Putamen (tissue), 1 donor: ENCODE measurements at regions not wholly inside any gene's neighbourhood (a gene's known extent, or its start where the extent isn't known, plus 50 kb on each side); places are given as distances from the start of the nearest gene placed in this dataset.

Source experiments
- DNase-seq: peaks from one replicate; pipeline ENCODE4 v3.0.0-alpha.2; 2016; ENCODE audit warnings: low spot score

DNA sequence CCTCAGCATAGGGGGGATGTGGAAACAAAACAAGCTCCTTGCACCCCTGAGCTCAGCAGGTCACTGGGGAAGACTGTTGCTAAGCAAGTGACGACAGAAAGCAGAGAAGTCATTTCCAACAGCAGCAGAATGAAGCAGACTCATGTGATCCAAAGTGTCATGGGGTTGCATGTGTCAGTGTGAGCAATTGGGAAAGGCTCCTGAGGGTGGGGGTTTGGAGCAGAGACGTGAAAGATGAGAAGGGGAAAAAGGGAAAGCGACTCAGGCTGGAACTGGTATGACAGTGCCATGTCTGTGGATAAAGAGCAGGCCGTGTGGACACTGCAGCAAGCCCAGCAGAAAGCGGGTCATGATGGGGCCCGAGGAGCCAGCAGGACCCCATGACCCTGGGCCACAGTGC lies 363.9 kb downstream of the PREX1 start:
- DNase-seq, result no peak

DNA sequence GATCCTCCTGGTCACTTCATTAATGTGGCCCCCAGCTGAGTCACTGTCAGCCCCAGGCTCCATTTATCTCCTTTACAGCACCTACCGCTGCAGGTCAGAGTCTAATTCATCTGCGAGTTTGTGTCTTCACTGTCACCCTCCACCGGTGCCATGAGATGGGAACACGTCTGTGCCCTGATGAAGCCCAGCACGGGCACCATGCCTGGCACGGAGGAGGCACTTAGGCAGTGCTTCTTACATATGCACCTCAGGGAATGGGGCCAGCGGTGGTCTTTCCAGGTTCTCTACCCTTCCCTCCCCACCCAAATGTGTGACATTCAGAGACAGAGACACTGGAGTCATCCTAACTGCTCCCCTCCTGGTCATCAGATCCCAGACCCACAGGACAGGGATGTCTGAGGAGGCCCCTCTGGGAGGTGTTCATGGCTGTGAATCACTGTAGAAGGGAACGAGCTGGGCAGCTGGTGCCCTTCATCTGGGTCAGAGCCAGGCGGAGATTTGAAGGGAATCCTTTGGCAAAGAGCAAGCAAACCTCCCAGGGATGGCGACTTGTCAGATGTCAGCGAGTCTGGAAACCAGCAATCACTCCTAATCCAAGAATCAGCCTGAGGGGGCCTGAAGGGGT lies 364.6 kb downstream of the PREX1 start:
- DNase-seq, result no peak

DNA sequence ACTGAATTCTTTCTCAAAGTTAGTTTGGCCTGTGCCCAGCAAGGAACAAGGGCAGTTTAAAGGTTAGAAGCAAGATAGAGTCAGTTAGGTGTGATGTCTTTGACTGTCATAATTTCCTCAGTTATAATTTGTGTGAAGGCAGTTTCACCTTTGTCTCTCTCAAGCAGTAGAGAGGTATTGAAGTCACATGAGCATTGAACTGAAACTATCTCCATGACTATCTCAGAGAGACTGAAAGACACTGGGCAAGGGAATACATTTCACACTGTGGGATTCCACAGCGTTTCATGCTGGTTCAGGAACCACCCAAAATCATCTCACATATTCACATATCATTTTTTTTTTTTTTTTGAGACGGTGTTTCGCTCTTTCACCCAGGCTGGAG lies 366.1 kb downstream of the PREX1 start:
- no peak for DNase-seq

DNA sequence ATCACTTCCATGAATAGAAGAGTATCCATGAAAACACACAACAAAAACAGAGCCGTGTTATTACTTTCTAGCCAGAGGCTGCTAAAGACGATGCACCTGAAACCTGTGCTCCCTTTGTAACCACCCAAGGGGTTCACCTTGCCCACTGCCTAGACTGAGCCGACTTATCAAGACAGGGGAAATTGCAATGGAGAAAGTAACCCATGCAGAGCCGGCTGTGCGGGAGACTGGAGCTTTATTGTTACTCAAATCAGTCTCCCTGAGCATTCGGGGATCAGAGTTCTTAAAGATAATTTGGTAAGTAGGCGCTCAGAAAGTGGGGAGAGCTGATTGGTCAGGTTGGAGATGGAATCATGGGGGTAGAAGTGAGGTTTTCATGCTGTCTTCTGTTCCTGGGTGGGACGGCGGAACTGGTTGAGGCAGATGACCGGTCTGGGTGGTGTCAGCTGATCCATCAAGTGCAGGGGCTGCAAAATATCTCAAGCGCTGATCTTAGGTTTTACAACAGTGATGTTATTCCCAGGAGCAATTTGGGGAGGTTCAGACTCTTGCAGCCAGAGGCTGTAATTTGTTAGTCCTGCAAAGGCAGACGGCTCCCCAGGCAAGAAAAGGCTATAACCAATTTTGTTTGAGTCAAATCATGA lies 366.6 kb downstream of the PREX1 start:
- DNase-seq, result peak; percentile 18

DNA sequence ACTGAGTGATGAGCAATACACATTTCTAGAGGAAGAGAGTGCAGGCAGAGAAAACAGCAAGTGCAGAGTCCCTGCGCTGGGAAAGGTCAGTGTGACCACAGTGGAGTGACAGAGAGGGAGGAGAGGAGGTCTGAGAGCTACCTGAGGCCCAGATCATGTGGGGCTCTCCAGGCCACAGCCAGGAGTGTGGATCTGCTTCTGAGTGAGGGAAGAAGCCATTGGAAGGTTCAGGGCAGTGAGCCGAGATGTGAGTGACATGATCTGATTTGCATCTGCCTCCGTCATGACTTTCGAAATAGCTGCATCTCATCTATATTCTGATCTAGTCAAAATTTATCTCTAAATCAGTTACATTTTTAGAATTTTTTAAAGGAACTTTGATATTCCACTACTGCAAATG lies 367.1 kb downstream of the PREX1 start:
- DNase-seq, result peak; percentile 50

DNA sequence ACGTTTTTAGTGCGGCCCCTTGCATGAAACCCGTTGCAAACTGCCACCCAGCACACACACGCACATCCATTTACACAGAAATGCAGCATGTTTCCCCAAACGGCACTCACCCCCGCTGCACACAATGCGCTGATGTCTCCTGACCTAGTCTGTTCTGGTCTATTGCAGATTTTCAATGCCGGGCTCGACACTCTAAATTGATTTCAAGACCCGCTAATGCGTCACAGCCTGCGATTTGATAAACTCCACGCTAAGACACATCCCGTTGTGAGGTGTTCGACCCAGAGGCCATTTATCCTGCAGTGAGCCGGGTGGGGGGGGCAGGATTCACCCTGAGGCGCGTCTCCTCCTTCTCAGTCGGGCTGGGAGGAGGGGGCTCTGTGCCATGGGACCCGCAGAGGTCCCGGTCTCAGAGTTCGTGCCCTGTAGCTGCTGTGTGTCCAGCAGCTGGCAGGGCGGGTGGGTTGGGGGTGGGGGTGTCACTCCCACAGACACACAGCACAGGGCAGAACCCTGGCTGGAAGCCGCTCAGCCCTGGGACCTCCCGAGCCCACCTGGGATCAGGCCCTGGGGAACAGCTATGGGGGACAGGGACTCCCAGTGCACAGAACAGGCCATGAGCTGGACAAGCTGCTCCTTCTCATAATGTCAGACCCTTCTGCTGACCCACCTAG lies 367.9 kb downstream of the PREX1 start:
- no peak for DNase-seq

DNA sequence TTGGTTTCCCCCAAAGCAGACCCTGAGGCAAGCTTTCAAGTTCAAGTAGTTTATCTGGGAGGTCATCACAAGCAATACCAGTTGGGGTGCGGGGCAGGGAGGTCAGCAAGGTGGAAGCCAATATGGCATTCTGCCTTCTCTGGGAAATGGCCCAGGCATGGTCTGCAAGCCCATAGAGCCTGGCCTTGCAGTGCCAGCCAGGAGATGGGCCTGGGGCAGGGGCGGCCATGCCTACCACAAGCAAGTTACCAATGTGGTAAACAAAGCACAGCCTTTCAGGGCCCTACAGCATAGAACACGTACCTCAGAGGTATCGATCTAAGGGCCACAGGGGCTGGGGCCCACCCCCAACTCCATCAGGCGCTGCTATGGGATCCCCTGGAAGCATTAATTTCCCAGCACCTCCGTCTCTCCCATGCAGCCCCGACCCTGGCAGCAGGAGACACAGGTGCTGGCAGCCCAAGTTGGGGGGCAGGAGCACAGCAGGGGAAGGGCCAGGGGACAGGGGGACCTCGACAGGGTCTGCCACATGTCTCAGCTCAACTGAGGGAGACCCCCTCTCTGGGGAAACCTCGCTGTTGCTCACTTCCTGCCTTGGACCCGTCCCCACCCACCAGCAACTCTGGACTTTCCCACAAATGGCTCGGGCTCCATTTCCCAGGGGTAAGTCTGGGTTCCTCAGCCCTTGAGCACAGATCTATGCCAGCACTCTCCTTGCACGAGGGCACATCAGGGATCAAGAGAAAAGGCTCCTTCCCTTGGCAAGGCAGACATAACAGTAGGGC lies 369.0 kb downstream of the PREX1 start:
- DNase-seq, result no peak

DNA sequence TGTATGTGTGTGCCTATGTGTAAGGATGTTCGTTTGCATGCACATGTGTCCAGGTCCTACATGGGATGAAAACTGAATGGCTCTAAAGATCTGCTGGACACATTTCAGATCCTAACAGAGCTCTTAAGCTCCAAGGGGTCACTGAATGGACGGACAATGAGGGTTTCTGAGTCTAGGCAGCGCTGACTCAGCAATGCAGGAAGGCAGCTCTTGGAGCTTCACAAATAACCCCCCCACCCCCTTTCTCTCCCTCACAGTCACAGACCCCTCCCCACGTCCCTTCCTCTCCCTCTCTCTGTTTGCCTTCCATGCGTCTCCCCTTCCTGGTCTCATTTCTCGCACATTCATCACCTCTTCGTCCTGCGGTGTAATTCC lies 369.8 kb downstream of the PREX1 start:
- no peak for DNase-seq

DNA sequence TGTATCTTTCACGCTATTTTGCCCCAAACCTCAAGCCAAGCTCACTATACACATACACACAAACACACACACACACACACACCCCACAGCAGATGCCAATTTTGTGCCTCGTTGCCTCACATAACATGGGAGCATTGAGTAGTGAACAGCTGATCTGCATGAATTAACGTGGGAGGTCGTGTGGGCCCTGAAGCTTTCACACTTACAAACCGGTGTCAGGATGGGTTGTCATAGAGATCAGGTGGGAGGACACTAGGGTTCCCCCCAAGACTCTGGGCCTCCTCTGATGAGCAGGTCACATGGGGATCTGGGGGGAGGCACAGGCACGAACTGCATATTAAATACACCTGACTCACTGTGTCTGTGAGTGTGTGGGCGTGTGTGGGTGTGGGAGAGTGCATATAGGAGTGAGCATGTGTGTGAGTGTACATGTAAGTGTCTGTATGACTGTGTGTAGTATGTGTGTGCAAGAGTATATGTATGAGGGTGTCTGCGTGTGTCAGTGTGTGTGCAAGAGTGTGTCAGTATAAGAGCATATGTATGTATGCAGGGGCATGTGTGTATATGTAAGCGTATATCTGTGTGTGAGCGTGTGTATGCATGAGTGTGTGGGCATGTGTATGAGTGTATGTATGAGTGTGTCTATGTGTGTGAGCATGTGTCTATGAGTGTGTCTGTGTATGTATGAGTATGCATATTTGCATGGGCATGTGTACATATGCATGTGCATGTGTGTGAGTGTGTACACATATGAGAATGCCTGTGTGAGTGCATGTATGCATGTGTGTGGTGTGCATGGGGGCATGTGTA lies 370.4 kb downstream of the PREX1 start:
- peak; percentile 77 for DNase-seq

DNA sequence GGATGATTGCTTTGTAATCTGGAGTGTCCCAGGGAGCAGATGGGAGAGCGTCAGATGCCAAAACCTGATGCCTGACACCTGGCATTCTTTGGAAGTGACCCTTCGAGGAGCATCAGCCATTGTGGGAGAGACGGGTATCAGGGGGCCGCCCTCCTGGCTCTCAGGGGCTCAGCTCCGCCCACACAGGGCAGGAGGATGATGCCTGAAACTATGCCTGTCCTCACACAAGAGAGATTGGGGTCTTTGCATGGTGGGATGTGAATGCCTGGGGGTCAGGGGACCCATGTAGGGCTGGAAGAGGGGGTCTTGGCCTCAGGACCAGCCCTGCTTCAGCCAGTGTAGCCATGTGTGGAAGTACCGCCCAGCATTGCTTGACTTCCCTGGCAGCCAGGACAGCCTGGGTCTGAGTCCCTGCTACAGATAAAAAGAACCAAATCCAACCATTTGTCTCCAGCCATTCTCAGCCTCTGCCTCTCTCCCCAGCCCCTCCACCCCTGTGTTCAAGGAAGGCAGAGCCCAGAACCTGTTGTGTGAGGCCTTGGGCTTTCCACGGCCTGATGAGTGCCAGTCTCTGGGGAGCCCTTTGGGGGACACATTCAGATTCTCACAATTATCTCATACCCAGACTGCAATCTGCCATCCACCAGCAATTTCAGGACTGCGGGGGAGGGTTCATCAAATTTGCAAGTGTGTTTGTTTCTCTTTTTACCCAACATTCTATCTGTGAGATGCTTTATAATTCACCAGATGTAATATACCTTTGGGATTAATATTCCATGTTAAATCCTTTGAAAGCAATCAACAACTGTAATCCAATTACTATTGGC lies 371.2 kb downstream of the PREX1 start:
- DNase-seq, result no peak

DNA sequence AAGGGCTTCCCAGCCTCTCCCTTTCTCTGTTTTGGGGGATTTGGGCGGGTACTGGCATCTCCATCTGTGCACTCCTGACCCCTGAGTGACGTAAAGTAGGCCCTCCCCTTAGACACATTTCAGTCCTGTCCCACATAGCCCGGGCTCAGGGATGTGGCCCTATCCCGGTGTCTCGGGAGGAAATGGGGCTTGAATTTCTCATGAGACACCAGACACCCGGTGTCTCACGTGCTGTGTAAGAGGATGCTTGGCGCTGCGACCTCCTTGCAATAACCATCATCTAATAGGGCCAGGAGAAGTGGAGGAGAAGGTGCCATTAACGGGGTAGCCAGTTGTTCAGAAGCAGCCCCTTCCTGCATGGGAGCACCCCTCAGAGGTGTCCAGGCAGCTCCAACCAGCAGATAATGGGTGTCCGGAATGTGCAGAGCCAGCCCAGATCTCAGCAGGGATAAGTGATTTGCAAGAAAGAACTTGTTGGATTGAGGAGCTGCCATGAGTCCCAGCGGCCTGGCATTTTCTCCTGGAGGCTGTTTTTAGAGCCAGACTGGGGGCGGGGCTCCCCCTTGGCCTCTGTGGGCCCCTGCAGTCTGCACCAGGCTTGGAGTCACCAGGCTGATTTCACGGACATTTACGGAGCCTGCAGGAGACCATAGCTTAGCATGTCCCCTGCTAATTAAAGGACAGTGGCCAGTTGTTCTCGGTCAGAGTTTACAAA lies 372.0 kb downstream of the PREX1 start:
- DNase-seq, result no peak

DNA sequence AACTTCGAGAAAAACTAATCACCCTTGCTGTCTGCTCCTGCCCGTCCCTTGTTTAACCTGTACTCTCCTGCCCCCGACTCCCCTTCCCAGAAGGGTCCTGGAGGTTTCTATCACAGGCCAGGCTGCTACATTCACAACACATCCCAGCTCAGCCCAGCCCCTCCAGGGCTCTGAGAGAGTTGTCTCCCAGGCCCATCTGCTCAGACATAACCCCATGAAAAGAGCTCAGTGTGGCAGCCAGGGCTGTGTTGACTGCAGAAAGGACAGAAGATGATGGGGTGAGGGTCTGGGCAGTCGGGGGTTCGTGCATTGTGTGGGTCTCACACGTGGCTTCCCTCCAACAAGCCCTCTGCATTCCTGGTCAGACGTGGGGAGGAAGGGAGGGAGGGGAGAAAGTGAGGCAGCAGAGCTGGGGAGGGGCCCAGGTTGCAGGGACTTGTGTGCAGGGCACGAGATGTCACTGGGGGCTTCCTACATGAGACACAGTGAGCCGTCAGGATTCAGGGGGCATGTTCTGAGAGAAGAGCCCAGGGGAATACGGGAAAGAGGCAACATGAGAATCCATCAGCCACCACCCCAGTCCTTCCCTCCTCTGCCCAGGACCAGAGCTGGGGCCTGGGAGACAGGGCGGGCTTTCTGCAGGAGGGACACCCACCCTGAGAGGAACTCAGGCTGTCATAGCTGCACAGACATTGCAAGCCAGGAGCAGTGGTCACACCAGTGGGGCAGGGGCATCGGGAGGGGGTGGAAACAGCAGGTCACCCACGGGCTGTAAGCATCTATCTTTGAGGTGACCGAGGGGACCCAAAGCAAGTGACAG lies 372.9 kb downstream of the PREX1 start:
- no peak for DNase-seq

DNA sequence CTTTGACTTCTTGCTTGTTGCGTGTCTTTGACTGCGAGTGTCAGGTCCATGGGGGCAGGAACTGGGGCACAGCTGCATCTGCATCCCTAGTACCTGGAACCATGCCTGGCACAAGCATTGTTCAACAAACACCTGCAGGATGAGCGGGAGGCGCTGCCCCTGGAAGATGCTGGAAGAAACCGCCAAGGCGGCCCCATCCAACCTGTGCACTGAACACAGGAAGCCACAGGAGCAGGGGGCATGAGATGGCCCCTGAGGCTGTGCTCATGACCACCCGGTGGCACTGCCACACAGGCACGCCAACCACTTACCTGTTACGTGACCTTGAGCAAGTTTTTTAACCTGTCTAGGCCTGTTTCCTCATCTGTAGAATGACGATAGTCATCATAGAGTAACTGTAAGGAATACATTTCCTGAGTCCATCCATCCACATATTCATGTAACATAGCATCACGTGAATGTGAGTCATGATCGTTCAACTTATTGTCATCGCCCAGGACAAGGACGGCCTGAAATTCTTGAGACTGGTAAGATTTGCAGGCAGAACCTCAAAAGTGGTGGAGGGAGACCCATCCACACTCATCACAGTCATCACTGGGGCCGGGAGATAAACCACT lies 374.2 kb downstream of the PREX1 start:
- no peak for DNase-seq

DNA sequence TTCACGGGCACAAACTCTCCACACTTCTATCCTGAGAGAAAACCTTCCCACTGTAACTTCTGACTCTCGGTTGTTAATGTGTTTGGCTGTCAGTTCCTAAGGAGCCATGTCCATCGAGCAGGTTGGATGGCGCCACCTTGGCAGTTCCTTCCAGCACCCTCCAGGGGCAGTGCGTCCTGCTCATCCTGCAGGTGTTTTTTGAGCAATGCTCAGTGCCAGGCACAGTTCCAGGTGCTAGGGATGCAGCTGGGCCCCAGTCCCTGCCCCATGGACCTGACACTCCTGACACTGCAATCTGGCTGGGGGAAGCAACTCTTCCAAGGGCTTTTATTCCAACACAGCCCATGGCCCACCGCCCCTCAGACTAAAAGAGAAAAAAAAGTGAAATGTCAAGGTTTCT lies 376.4 kb downstream of the PREX1 start:
- DNase-seq, result no peak

DNA sequence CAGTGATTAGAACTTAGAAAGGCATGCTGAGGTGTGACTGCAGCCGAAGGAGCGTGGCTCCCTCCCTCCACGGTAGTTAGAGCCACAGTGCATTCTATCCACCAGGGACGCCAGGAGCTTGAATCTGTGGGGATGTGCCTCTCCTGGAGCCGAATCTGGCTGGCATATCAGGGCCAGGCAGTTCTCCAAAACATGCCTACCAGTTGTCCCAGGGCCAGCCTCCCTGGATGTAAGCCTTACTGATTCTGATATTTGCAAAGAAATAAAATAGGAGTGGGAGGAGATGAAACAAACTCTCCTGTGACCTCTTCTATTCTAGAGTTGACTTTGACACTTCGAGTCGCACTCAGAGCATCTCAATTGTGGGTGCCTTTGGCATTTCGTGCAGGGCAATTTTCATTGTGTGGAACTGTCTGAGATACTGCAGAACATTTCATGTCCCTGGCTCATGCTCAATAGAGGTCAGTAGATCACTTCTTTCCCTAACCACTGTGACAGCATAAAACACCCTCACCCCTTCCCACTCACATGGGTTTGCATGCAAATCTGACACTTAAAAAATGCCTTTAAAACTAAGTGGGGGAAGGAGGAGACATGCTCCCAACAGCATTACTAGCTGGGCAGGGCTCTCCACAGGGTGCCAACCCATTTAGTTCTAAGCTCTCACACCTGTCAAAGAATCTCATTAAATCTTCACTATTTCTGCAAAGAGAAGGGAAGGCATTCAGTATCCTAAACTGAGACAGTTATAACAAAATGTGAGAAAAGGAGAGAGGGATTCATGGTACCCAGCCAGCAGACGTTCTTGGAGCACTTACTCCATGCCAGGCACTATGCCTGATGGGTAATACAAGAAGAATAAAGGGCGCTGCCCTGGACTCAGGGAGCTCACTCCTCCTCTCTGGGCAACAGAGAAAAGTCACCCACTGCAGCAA lies 378.9 kb downstream of the PREX1 start:
- DNase-seq, result no peak

DNA sequence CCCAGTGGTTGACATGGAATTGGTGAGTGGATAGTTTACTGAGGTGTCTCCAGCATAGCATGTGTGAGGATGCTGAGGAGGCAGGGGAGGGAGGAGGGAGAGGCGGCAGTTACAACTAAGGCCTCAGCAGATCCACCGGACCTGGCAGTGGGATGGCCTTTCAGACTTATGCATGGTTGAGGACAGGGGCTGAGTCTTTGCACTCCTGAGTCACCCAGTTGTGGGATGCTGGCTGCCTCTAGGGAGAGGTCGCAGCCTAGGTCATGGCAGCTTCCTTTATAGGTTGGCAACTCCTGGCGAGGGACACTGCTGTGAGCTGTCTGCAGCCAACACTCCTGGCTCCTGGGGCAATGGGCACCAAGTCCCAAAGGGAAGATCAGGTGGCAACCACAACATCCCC lies 380.3 kb downstream of the PREX1 start:
- DNase-seq, result no peak

DNA sequence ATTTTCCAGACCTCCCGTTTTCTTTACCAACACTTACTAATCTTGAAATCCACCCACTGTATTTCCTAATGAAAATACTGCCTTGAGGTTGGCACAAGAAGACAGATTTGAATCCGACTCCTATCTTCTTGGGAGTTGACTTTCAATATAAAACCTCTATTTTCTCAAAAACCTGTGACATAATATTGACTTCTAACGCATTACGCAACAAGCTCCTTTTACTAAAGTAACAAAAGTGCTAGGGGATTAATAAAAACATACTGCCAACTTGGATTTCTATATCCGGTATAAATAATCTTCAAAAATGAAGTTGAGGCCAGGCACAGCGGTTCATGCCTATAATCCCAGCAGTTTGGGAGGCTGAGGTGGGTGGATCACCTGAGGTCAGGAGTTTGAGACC lies 382.0 kb downstream of the PREX1 start:
- no peak for DNase-seq

DNA sequence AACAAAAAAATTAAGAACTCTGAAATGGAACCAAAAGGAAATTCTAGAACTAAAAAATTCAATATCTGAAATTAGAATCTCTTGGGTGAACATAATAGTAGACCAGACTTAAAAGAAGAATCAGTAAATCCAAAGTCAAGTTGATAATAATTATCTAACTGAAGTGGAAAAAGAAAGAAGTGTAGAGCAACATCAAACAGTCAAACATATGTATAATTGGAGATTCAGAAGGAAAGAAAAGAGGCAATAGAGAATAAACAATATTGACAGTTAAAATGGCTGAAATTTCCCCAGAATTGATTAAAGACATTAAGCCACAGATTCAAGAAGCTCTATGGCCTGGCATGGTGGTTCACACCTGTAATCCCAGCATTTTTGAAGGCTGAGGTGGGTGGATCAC lies 383.6 kb downstream of the PREX1 start:
- no peak for DNase-seq
